GM20000 (cell line): ENCODE measurements at regions not wholly inside any gene's neighbourhood (a gene's known extent, or its start where the extent isn't known, plus 50 kb on each side); places are given as distances from the start of the nearest gene placed in this dataset.

Experiments used
- DNase-seq: peaks from one replicate; pipeline ENCODE4 v3.0.0; 2012; ENCODE audit warnings: low spot score
- TF ChIP-seq, protein P1 (sequence below): IDR thresholded peaks from 2 replicates; pipeline ENCODE4 v1.5.1; 2012; ENCODE audit warnings: mild to moderate bottlenecking, control low read depth; ENCODE audit errors: extremely low read depth, missing control alignments

- DNase-seq: no peak
- TF ChIP-seq, protein P1, sequence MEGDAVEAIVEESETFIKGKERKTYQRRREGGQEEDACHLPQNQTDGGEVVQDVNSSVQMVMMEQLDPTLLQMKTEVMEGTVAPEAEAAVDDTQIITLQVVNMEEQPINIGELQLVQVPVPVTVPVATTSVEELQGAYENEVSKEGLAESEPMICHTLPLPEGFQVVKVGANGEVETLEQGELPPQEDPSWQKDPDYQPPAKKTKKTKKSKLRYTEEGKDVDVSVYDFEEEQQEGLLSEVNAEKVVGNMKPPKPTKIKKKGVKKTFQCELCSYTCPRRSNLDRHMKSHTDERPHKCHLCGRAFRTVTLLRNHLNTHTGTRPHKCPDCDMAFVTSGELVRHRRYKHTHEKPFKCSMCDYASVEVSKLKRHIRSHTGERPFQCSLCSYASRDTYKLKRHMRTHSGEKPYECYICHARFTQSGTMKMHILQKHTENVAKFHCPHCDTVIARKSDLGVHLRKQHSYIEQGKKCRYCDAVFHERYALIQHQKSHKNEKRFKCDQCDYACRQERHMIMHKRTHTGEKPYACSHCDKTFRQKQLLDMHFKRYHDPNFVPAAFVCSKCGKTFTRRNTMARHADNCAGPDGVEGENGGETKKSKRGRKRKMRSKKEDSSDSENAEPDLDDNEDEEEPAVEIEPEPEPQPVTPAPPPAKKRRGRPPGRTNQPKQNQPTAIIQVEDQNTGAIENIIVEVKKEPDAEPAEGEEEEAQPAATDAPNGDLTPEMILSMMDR: no peak
Observed at GRCh38 chr3:69462022-69462825, 76.3 kb upstream of the FRMD4B start.

GRCh38 chr3:69460034-69460433 lies 74.1 kb upstream of the FRMD4B start:
- TF ChIP-seq, protein P1: no peak
- DNase-seq: no peak

DNA sequence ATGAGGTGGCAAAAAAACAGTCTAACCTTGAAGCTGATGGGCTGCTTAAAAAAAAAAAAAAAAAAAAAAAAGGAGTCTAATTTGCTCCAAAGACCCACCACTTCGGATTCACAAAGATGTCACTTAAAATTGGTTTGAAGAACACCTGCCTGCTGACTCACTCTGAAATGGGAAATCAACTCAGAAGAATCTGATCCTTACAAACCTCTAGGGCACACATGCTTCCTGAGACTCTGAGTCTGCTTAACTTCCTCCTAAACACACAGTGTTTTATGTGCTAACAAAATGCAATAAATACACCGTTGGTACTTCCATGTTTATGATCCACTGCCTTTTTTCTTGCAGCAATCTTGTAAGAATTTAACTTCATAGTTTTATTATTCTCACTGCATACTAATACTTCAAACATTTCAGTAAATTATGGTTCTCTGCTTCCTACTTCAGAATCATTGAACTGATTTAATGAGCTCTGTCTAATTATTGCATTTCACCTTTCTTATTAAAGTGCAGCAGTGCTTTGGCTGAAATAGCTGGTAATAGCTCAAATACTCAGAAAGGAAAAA lies 73.0 kb upstream of the FRMD4B start:
- DNase-seq: no peak
- TF ChIP-seq, protein P1: no peak

DNA sequence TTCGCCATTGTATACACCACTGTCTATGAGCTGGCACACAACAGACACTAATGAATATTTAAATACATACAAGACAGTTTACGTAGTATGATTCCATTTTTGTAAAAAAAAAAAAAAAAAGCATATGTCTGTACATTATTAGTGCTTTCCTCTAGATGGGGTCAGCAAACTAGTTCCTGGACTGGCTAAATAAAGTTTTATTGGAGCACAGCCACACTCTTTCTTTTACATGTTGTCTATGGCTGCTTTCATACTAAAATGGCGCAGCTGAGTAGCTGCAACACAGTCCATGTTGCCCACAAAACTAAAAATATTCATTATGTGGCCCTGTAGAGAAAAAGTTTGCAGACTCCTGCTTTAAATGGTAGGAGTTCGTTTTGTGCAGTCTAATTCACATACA lies 70.7 kb upstream of the FRMD4B start:
- DNase-seq: no peak
- TF ChIP-seq, protein P1: no peak

DNA sequence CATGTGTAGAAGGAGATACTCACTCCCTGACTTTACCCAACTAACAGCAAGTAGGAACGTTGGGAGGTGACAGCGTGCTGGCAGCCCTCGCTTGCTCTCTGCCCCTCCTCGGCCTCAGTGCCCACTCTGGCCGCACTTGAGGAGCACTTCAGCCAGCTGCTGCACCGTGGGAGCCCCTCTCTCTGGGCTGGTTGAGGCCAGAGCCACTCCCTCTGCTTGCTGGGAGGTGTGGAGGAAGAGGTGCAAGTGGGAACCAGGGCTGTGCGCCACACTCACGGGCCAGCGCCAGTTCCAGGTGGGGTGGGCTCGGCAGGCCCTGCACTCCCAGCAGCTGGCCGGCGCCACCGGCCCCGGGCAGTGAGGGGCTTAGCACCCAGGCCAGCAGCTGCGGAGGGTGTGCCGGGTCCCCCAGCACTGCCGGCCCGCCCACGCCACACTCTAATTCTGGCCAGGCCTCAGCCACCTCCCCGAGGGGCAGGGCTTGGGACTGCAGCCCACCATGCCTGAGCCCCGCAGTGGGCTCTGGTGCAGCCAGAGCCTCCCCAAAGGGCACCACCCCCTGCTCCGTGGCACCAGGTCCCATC lies 68.4 kb upstream of the FRMD4B start:
- TF ChIP-seq, protein P1: no peak
- DNase-seq: no peak

- TF ChIP-seq, protein P1: no peak
- no peak for DNase-seq
Observed at GRCh38 chr3:69452295-69452694, 66.4 kb upstream of the FRMD4B start.

- DNase-seq: no peak
- TF ChIP-seq, protein P1: no peak
Observed at GRCh38 chr3:69451594-69451993, 65.7 kb upstream of the FRMD4B start.
